SK-N-SH (cell line): ENCODE measurements at regions not wholly inside any gene's neighbourhood (a gene's known extent, or its start where the extent isn't known, plus 50 kb on each side); places are given as distances from the start of the nearest gene placed in this dataset.

ENCODE experiments used
- CHD2 ChIP-seq: fragments of 150-350 bp; IDR thresholded peaks from 2 replicates; pipeline ENCODE4 v1.6.1; 2018; ENCODE audit warnings: low read length; ENCODE audit not compliant: partially characterized antibody
- EP300 ChIP-seq, 2 experiments: IDR thresholded peaks; 2 replicates each; pipeline versions ENCODE4 v1.4.0 to v1.6.1; 2012; ENCODE audit warnings: borderline replicate concordance in 1 of 2, low read depth in 1 of 2, low read length in 1 of 2
- POLR2AphosphoS5 ChIP-seq: IDR thresholded peaks from 2 replicates; pipeline ENCODE4 v1.6.1; 2012; ENCODE audit warnings: low read depth, low read length
- REST ChIP-seq: IDR thresholded peaks from 2 replicates; pipeline ENCODE4 v1.6.1; 2012; ENCODE audit warnings: mild to moderate bottlenecking, low read depth, low read length, moderate library complexity
- RFX5 ChIP-seq: IDR thresholded peaks from 2 replicates; pipeline ENCODE4 v1.6.1; 2012; ENCODE audit warnings: mild to moderate bottlenecking, improper control_type of control experiment, low read length
- TEAD4 ChIP-seq: IDR thresholded peaks from 2 replicates; pipeline ENCODE4 v1.4.0; 2012; ENCODE audit warnings: mild to moderate bottlenecking, borderline replicate concordance; ENCODE audit not compliant: insufficient read depth
- TF ChIP-seq, protein P1 (sequence below): IDR thresholded peaks from 2 replicates; pipeline ENCODE4; 2012
- TF ChIP-seq, protein P2 (sequence below): fragments of 200-600 bp; sonication (generic); IDR thresholded peaks from 2 replicates; pipeline ENCODE4 v1.6.1; 2017; ENCODE audit warnings: antibody characterized with exemption, mild to moderate bottlenecking, moderate library complexity

GRCh38 chr17:34156401-34156740 is 98.7 kb upstream of the CCL2 start:
- TF ChIP-seq REST, result no peak
- TF ChIP-seq TEAD4, result no peak
- TF ChIP-seq, protein P1, sequence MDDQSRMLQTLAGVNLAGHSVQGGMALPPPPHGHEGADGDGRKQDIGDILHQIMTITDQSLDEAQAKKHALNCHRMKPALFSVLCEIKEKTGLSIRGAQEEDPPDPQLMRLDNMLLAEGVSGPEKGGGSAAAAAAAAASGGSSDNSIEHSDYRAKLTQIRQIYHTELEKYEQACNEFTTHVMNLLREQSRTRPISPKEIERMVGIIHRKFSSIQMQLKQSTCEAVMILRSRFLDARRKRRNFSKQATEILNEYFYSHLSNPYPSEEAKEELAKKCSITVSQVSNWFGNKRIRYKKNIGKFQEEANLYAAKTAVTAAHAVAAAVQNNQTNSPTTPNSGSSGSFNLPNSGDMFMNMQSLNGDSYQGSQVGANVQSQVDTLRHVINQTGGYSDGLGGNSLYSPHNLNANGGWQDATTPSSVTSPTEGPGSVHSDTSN, result no peak
- TF ChIP-seq, protein P2, sequence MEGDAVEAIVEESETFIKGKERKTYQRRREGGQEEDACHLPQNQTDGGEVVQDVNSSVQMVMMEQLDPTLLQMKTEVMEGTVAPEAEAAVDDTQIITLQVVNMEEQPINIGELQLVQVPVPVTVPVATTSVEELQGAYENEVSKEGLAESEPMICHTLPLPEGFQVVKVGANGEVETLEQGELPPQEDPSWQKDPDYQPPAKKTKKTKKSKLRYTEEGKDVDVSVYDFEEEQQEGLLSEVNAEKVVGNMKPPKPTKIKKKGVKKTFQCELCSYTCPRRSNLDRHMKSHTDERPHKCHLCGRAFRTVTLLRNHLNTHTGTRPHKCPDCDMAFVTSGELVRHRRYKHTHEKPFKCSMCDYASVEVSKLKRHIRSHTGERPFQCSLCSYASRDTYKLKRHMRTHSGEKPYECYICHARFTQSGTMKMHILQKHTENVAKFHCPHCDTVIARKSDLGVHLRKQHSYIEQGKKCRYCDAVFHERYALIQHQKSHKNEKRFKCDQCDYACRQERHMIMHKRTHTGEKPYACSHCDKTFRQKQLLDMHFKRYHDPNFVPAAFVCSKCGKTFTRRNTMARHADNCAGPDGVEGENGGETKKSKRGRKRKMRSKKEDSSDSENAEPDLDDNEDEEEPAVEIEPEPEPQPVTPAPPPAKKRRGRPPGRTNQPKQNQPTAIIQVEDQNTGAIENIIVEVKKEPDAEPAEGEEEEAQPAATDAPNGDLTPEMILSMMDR, result no peak
- TF ChIP-seq EP300 (IDR thresholded peaks at IDR 0.05; ENCODE audit: borderline replicate concordance in 1 of 2, low read depth in 1 of 2, low read length in 1 of 2), result no peak
- TF ChIP-seq RFX5, result no peak
- TF ChIP-seq CHD2, result no peak
- TF ChIP-seq POLR2AphosphoS5, result no peak
